GM10266 (cell line): ENCODE measurements at regions not wholly inside any gene's neighbourhood (a gene's known extent, or its start where the extent isn't known, plus 50 kb on each side); places are given as distances from the start of the nearest gene placed in this dataset.

Experiments used
- DNase-seq: peaks from one replicate; pipeline ENCODE4 v3.0.0; 2012; ENCODE audit errors: extremely low spot score
- CTCF ChIP-seq: IDR thresholded peaks from 2 replicates; pipeline ENCODE4 v1.5.1; 2012; ENCODE audit warnings: mild to moderate bottlenecking, low read depth; ENCODE audit not compliant: control insufficient read depth, insufficient read depth; ENCODE audit errors: missing control alignments

- no peak for DNase-seq
- TF ChIP-seq CTCF = no peak
Measured at GRCh38 chr11:37688456-37688855, 1090.4 kb upstream of the RAG2 start.

GRCh38 chr11:37687130-37687529 lies 1089.1 kb upstream of the RAG2 start:
- TF ChIP-seq CTCF = no peak
- no peak for DNase-seq

- TF ChIP-seq CTCF = no peak
- no peak for DNase-seq
Measured at GRCh38 chr11:37671321-37671720, 1073.3 kb upstream of the RAG2 start.

- DNase-seq = no peak
- no peak for TF ChIP-seq CTCF
Measured at GRCh38 chr11:37666960-37667359, 1068.9 kb upstream of the RAG2 start.

- no peak for TF ChIP-seq CTCF
- DNase-seq = no peak
Measured at GRCh38 chr11:37657645-37658044, 1059.6 kb upstream of the RAG2 start.

- TF ChIP-seq CTCF = no peak
- no peak for DNase-seq
Measured at GRCh38 chr11:37647767-37648166, 1049.7 kb upstream of the RAG2 start.

- no peak for DNase-seq
- no peak for TF ChIP-seq CTCF
Measured at GRCh38 chr11:37643968-37644367, 1045.9 kb upstream of the RAG2 start.
